Esophagus muscularis mucosa (tissue), 3 donors: ENCODE measurements at regions not wholly inside any gene's neighbourhood (a gene's known extent, or its start where the extent isn't known, plus 50 kb on each side); places are given as distances from the start of the nearest gene placed in this dataset.

ENCODE experiments used
- POLR2A ChIP-seq: fragments of 450-650 bp; IDR thresholded peaks from one replicate; pipeline ENCODE4 v1.6.1; 2017; ENCODE audit warnings: antibody characterized with exemption, moderate library complexity, mild to moderate bottlenecking, low read depth
- POLR2AphosphoS5 ChIP-seq, 2 donors: sonication (generic); formaldehyde crosslinking; IDR thresholded peaks; one replicate each; pipeline ENCODE4 v1.6.1; 2017; ENCODE audit warnings: antibody characterized with exemption in 2 of 2
- TF ChIP-seq, protein P1 (sequence below), 3 experiments: fragments of 200-600 bp in 2 of 3; fragments of 450-650 bp in 1 of 3; sonication (generic) in 2 of 3; IDR thresholded peaks; one replicate each; pipeline ENCODE4 v1.5.1; 2017 to 2019; ENCODE audit warnings: antibody characterized with exemption in 3 of 3, mild to moderate bottlenecking in 2 of 3, moderate library complexity in 1 of 3

DNA sequence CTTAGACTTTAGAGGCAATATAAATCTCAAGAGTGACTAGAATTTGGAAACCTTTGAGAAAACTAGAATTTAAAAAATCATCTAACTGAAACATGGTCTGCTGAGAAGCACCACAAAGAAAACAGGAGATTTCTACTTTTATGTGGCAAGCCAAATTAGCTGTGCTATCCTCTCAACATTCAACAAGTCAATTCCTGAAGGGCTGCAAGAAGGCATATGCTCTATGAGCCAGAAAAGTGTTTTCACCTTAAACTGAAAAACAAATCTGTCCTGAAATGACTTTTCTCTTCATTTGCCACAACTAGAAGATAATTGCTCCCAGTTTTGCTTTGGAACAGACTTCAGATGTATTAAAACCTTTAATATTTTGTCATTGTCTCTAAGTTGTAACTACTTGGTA, 263.2 kb upstream of the EDNRA start:
- TF ChIP-seq POLR2A, result no peak
- TF ChIP-seq, protein P1, sequence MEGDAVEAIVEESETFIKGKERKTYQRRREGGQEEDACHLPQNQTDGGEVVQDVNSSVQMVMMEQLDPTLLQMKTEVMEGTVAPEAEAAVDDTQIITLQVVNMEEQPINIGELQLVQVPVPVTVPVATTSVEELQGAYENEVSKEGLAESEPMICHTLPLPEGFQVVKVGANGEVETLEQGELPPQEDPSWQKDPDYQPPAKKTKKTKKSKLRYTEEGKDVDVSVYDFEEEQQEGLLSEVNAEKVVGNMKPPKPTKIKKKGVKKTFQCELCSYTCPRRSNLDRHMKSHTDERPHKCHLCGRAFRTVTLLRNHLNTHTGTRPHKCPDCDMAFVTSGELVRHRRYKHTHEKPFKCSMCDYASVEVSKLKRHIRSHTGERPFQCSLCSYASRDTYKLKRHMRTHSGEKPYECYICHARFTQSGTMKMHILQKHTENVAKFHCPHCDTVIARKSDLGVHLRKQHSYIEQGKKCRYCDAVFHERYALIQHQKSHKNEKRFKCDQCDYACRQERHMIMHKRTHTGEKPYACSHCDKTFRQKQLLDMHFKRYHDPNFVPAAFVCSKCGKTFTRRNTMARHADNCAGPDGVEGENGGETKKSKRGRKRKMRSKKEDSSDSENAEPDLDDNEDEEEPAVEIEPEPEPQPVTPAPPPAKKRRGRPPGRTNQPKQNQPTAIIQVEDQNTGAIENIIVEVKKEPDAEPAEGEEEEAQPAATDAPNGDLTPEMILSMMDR (IDR thresholded peaks at IDR 0.05), result no peak
- no peak for TF ChIP-seq POLR2AphosphoS5 (IDR thresholded peaks at IDR 0.05)
